Heart left ventricle (tissue), 16 donors: ENCODE measurements at regions not wholly inside any gene's neighbourhood (a gene's known extent, or its start where the extent isn't known, plus 50 kb on each side); places are given as distances from the start of the nearest gene placed in this dataset.

Experiments used
- ATAC-seq, 4 donors: fragments of 200-7000 bp; cut with Tn5 transposase; one replicate each; pipeline ENCODE4 v1.9.1; 2020 to 2022; ENCODE audit warnings: moderate library complexity in 4 of 4, mild to moderate bottlenecking in 3 of 4, moderate number of reproducible peaks in 1 of 4
- DNase-seq, 5 donors: peaks; one replicate each; pipeline ENCODE4 v3.0.0-alpha.2; 2020
- H3K27ac ChIP-seq, 12 donors: fragments of 200-600 bp; sonication (generic) in 4 of 12; one replicate each; pipeline versions ENCODE4 v1.5.0 to v1.8.0; 2016 to 2022; ENCODE audit warnings: mild to moderate bottlenecking in 2 of 12
- H3K27me3 ChIP-seq, 9 donors: fragments of 200-600 bp; sonication (generic) in 2 of 9; one replicate each; pipeline versions ENCODE4 v1.5.1 to v1.8.0; 2016 to 2022; ENCODE audit warnings: mild to moderate bottlenecking in 3 of 9
- H3K36me3 ChIP-seq, 9 donors: fragments of 200-600 bp; sonication (generic) in 2 of 9; one replicate each; pipeline versions ENCODE4 v1.5.0 to v1.8.0; 2018 to 2022; ENCODE audit warnings: mild to moderate bottlenecking in 2 of 9
- H3K4me1 ChIP-seq, 12 donors: fragments of 200-600 bp; sonication (generic) in 4 of 12; one replicate each; pipeline versions ENCODE4 v1.5.0 to v1.8.0; 2016 to 2022; ENCODE audit warnings: mild to moderate bottlenecking in 3 of 12
- H3K4me3 ChIP-seq, 12 donors: fragments of 200-600 bp; sonication (generic) in 4 of 12; one replicate each; pipeline versions ENCODE4 v1.5.0 to v1.8.0; 2017 to 2022; ENCODE audit warnings: mild to moderate bottlenecking in 9 of 12, moderate library complexity in 4 of 12
- H3K9me3 ChIP-seq, 12 donors: fragments of 200-600 bp; sonication (generic) in 4 of 12; one replicate each; pipeline versions ENCODE4 v1.5.0 to v1.8.0; 2016 to 2022; ENCODE audit warnings: mild to moderate bottlenecking in 1 of 12
- CTCF ChIP-seq, 12 donors: fragments of 200-600 bp; sonication (generic) in 4 of 12; IDR thresholded peaks; one replicate each; pipeline versions ENCODE4 v1.5.0 to v1.8.0; 2018 to 2022; ENCODE audit warnings: antibody characterized with exemption in 12 of 12, mild to moderate bottlenecking in 5 of 12
- POLR2A ChIP-seq, 2 donors: fragments of 450-650 bp; IDR thresholded peaks; one replicate each; pipeline ENCODE4 v1.6.1; 2017; ENCODE audit warnings: antibody characterized with exemption in 2 of 2, mild to moderate bottlenecking in 2 of 2, moderate library complexity in 2 of 2
- WGBS, 4 donors: extraction: QIAGEN DNeasy Blood & Tissue Kit in 2 of 4; methylation state at CpG; one replicate each; pipeline versions ENCODE4 v1.1.5 to v1.1.7; 2013 to 2018; 5-methylcytosine and 5-hydroxymethylcytosine counted together
- intact Hi-C, 10 donors: fragments of 100-400 bp; cut with DNase I; formaldehyde crosslinking; loops; one replicate each; pipeline versions ENCODE4 v1.11.1 to v1.14.2; 2022
- donor health status: ischemic (EF 13 %, LVEDD 7.1; RV severe dilation, severe dysfunction).
- donor health status: healthy with polysubstance abuse.
- donor health status: DM: no; HTN: yes; CAD: no.
- donor health status: DM: no; HTN: no; CAD: no.
- donor health status: ischemic (EF 25% LVEDD 6.9; RV normal size, moderate dysfunction).
- donor health status: ischemic (EF 25% LVEDD 5.7; RV mildly dilated, moderate dysfunction).
- donor health status: healthy.
- donor health status: DM: yes; HTN: yes; CAD: no.
- donor health status: ischemic (EF 35%, LVEDD 5.7; RV mildly dilated, moderate dysfunction).
- donor health status: nonischemic (EF 11% LVEDD 7.7; RV severe dilation, severe dysfunction).
- donor health status: DM: yes; HTN: yes; CAD: no.
- donor health status: PGD.
- donor health status: ischemic (EF 29% LVEDD 5.4; RV normal size, mild dysfunction).
- donor health status: nonischemic (EF 23%, LVEDD 6.1; RV moderate dilation, normal function).

GRCh38 chr10:47189802-47190201, 110.2 kb upstream of the GDF10 start:
- Histone ChIP-seq H3K4me3 (no peak overlapping the region), H3K36me3 (no peaks in the 10 kb centered on the region), H3K27ac (no peak overlapping the region), H3K27me3 (no peaks in the 10 kb centered on the region), H3K9me3 (no peaks in the 10 kb centered on the region), H3K4me1 (no peaks in the 10 kb centered on the region)
- no peak for ATAC-seq
- 71 to 82% (median 77%) methylated on average over 6 of the region's 6 CpGs for WGBS, 4 donors
- TF ChIP-seq POLR2A (IDR thresholded peaks at IDR 0.05) (no peak), CTCF (IDR thresholded peaks at IDR 0.05) (no peak)
- intact Hi-C loops, result no loop called here
- DNase-seq, result no peak

- H3K27me3 ChIP-seq, result no peaks in the 10 kb centered on the region
- H3K27ac ChIP-seq, result no peak overlapping the region
- ATAC-seq, result no peak
- H3K9me3 ChIP-seq, result no peaks in the 10 kb centered on the region
- no peak for DNase-seq
- H3K4me3 ChIP-seq, result no peak overlapping the region
- no peaks in the 10 kb centered on the region for H3K36me3 ChIP-seq
- H3K4me1 ChIP-seq, result no peaks in the 10 kb centered on the region
- WGBS, 4 donors, result 80 to 90% (median 83%) methylated on average over 5 of the region's 5 CpGs
- intact Hi-C loops, result no loop called here
- TF ChIP-seq POLR2A (IDR thresholded peaks at IDR 0.05), result no peak
- no peak for TF ChIP-seq CTCF (IDR thresholded peaks at IDR 0.05)
Measured at GRCh38 chr10:47190301-47190700, 109.7 kb upstream of the GDF10 start.

GRCh38 chr10:47190802-47191450, 109.1 kb upstream of the GDF10 start:
- H3K4me3 ChIP-seq, result no peak overlapping the region
- DNase-seq, result no peak
- no peaks in the 10 kb centered on the region for H3K27me3 ChIP-seq
- no peak overlapping the region for H3K27ac ChIP-seq
- WGBS, 4 donors, result 90 to 94% (median 91%) methylated on average over 5 of the region's 5 CpGs
- ATAC-seq, result peak in 1 of 4 donors; percentile 33
- H3K4me1 ChIP-seq, result no peaks in the 10 kb centered on the region
- intact Hi-C loops, result no loop called here
- H3K9me3 ChIP-seq, result no peaks in the 10 kb centered on the region
- no peaks in the 10 kb centered on the region for H3K36me3 ChIP-seq
- TF ChIP-seq POLR2A (IDR thresholded peaks at IDR 0.05) (no peak), CTCF (IDR thresholded peaks at IDR 0.05) (no peak)

DNA sequence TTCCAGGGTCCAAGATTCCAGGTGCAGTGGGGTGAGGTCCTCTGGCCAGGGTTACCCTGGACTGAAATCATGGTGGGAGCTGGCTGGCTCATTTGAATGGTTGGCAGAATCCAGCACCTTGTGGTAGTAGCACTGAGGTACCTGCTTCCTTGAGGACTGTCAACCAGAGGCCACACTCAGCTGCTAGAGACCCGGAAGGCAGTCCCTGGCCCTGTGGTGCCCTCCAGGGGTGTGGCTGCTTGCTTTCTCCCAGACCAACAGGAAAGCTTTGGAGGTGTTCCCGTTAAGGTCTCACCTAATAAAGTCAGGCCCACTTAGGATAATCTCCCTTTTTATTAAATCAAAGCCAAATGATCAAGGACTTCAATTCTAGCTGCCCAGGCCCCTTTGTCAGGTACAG, 107.7 kb upstream of the GDF10 start:
- no peaks in the 10 kb centered on the region for H3K9me3 ChIP-seq
- 72 to 81% (median 74%) methylated on average over 1 to 2 of the region's 2 CpGs for WGBS, 4 donors
- no peak for ATAC-seq
- no peak for TF ChIP-seq CTCF (IDR thresholded peaks at IDR 0.05)
- no peak for TF ChIP-seq POLR2A (IDR thresholded peaks at IDR 0.05)
- H3K27me3 ChIP-seq, result no peaks in the 10 kb centered on the region
- H3K36me3 ChIP-seq, result no peaks in the 10 kb centered on the region
- no peaks in the 10 kb centered on the region for H3K4me1 ChIP-seq
- no peak overlapping the region for H3K4me3 ChIP-seq
- intact Hi-C loops, result no loop called here
- DNase-seq, result no peak
- H3K27ac ChIP-seq, result no peak overlapping the region
